ENCODE measurements at regions not wholly inside any gene's neighbourhood (a gene's known extent, or its start where the extent isn't known, plus 50 kb on each side); places are given as distances from the start of the nearest gene placed in this dataset.

GRCh38 chr16:86894029-86894567 is 315.7 kb downstream of the FOXL1 start:
- DNase-seq, result no peak

DNA sequence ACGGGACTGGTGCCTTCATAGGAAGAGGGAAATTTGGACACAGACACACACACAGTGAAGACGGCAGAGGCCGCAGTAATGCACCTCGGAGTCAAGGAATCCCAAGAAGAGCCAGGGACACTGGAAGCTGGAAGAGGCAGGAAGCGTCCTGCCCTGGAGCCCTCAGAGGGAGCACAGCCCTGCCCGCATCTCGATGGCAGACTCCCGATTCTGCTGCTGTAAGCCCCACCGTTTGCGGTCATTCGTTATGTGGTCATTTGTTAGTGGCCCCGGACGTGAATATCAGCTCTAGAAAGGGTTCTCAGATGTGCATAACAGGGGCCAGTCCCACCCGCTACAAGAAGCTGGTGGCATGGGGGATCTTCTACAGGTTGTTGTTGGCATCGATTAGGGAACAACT is 316.6 kb downstream of the FOXL1 start:
- DNase-seq, result no peak

- no peak for DNase-seq
Observed at GRCh38 chr16:86895606-86896005, 317.3 kb downstream of the FOXL1 start.

DNA sequence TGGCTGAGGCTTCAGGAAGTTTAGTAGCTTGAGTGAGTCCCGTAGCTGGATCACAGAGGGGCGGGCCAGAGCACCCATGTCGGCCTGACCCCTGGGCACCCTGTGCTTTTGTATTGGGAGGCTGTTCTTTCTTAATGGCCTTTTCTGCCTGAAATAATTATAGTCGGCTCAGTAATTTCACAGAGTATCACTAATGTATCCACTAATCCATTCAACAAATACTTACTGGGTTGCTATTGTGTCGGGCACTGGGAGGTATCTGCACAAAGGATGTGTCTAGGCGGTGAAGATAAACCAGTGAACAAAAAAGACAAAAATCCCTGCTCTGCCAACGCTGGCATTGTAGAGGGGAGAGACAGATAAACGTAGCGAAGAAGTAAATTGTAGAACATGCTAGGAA is 318.6 kb downstream of the FOXL1 start:
- DNase-seq, result no peak

DNA sequence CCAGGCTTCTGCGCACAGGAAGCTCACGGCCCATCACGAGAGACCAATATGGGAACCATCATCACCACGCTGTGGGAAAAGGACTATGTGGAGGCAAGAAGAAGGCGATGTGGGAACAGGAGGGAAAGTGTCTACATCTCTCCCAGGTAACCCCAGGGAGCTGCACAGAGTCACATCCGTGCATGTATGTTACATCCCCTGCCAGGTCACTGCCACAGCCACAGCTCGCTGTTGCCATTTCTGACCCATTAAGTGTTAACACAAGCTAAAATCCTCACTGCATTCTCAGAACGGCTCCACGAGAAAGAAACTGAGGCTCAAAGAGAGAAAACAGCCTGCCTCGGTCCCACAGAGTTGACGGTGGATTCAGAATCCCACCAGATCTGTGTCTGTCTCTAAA is 319.1 kb downstream of the FOXL1 start:
- DNase-seq, result no peak

GRCh38 chr16:86898386-86898785 is 320.0 kb downstream of the FOXL1 start:
- no peak for DNase-seq

- no peak for DNase-seq
Observed at GRCh38 chr16:86899151-86899550, 320.8 kb downstream of the FOXL1 start.

DNA sequence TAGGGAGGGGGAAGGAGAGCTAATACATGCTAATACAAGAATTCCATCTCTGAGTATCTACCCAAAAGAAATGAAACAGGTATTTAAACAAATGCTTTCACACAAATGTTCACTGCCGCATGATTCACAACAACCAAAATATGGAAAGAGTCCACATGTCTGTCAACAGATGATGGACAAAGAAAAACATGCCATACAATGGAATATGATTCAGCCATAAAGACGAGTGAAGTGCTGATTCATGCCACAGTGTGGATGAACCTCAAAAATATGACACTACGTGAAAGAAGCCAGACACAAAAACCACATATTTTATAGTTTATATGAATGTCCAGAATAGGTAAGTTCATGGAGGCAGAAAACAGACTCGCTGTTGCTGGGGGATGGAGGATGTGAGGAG is 321.4 kb downstream of the FOXL1 start:
- DNase-seq, result no peak

- DNase-seq, result no peak
Observed at GRCh38 chr16:86901483-86901882, 323.1 kb downstream of the FOXL1 start.

DNA sequence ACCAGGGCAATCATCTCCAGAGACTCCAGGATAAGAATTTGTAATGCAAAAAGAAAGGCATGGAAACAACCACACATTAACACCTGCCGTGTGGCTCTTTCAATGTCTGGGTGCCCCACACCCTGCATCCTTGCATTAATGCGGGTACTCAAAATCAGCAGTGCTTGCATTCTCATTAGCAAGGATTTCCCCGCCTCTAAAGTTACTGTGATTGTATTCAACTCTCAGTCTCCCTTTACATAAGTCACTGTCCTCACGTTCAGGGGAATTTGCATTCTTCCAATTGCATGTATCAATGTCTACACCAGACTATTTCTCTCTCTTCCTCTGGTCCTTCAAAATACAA is 324.3 kb downstream of the FOXL1 start:
- no peak for DNase-seq

- DNase-seq, result no peak
Observed at GRCh38 chr16:86903068-86903467, 324.7 kb downstream of the FOXL1 start.

GRCh38 chr16:86905302-86905701 is 327.0 kb downstream of the FOXL1 start:
- DNase-seq, result no peak

DNA sequence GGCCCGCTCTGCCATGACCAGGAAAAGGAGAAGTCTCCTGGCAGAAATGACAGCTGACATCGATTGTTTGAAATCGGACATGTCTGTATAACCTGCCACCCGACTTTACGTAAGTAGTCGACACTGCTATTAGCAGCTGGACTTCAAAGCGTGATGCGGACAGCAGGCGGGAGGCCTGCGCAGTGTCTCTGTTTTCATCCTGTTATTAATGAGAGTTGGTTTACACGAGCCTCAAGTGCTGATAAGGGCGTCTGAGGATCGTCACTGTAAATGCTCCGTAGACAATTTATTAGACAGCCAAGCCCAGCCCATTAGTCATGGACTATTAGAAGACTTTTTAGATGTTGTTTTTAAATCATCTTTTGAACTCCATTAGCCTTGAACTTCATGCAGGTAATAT is 328.3 kb downstream of the FOXL1 start:
- DNase-seq, result no peak

DNA sequence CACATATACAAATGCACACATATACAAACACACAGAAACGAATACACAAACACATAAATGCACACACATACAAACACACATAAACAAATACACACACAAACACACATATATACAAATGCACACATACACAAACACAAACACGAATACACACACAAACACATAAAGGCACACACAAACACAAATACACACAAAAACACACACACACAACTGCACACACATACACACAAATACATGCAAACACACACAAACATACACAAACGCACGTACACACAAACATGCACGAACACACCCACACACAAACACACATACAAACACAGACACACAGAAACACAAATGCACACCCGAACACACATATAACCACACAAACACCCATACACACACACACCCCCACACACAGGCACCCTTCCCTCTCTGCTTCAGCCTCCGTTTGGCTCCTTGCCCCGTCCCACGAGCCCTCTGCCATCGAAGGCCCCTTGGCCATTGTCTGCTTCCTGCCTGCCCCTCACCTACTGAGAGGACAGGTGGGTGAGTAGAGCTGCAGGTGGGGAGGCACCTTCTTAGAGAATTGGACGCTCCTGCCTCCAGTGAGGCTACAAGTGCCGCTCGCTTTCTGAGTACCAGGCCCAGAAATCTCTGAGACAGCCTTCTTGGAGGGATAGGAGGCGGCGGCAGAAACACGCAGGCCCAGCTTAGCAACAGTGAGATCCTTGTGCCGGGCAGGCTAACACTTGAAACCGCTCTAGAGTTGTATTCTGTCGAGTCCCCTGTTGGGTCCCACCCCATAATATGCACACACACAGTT is 331.2 kb downstream of the FOXL1 start:
- no peak for DNase-seq

DNA sequence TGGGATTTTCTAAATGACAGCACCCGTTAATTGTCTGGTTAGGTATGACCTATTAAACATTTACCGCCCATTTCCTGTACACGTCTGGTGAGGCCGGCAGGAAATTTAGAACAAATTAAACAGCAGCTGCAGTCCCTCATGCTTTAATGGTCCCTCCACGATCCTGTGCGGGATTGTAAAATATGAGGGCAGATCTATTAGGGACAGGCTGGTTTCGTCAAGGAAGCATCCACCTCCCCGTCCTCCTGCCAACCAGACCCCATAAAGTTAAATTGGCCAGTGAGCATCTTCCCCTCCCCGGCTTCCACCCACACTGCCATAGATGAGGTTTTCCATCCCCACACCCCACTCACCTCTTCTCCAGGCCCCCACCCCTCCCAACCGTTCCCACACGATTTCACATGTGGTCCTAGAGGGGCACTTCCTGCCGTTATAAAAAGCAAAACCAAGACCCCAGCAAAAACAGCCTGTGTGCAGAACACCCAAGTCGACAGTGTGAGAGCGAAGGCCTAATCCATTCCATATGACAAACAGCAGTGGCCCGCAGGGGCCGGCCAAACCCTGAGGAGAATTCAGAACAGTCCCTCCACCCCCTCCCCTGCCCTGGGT is 331.9 kb downstream of the FOXL1 start:
- no peak for DNase-seq

- no peak for DNase-seq
Observed at GRCh38 chr16:86911437-86911958, 333.1 kb downstream of the FOXL1 start.

DNA sequence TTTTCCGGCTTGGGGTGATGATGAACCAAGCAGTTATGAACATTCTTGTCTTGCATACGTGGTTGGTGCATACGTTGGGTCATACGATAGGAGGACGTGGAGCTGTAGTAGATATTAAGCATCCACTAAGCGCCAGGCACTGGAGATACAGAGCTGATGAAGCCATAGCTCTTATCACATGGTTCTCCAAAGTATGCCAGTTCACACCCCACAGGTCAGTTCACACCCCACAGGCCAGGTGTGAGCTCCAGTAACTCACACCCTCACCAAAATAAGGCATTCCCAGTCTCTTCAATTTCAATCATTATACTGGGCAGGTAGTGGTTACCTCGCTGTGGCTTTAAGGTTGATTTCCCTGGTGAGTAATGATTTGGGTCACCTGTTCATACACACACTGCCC is 335.5 kb downstream of the FOXL1 start:
- DNase-seq, result no peak

- no peak for DNase-seq
Observed at GRCh38 chr16:86914876-86915717, 336.7 kb downstream of the FOXL1 start.

GRCh38 chr16:86917471-86918365 is 339.4 kb downstream of the FOXL1 start:
- no peak for DNase-seq

DNA sequence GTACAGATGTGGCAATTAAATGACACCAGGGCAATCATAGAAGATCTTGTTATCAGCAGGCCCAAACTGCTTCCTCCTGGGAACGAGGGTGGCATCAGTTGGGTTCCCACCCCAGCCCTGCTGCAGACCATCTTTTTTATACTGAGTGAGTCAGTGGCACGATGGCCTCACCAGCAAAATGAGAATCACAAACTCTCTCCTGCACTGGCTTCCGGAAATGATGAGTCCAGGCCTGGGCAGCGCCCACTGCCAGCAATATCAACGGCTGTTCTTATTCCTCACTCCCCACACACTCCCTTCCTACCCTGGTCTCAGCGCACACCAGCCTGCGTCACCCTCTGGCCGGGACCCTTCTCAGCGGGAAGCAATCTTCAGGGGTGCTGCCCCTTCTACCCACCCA is 340.3 kb downstream of the FOXL1 start:
- no peak for DNase-seq

GRCh38 chr16:86919078-86919477 is 340.7 kb downstream of the FOXL1 start:
- no peak for DNase-seq

DNA sequence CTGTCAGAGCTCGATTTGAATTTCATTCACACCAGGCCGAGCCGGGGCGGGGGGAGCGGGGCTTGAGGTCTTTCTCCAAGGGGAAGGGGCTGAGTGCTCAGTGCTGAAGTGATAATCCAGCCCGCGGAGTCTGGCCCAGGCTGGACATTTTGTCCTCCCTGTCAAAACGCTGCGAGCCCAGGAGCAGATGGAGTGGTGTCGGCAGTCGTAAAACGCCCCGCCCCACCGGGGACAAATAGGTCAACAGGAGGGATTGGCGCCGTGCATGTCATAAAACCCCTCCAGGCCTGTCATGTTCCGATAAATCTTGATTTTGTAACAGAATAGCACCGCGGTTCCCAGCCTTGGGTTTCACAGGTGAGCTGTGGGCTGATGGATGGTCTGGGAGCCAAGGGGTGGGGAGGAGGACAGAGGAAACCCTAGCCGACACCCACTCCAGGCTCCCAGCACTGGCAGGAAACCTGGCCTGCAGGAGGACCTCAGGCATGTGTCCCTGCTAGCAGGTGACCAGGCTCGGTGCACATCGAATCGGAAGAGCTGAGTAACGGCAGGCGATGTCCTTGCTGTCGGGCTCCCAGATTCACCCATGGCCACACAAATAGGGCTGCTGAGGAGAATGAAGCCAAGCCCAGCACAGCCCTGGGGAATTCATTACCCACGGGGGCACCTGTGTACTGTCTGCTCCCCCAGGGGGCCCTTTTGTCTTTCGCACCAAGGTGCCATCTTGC is 341.4 kb downstream of the FOXL1 start:
- DNase-seq, result no peak

All from SHP77 treated with DMSO at 0.1 percent for 48 hours (cell line).